Caki2 (cell line): ENCODE measurements at regions not wholly inside any gene's neighbourhood (a gene's known extent, or its start where the extent isn't known, plus 50 kb on each side); places are given as distances from the start of the nearest gene placed in this dataset.
A peak's percentile ranks its signal among the peaks of the same experiment; 100 is the strongest.

Experiments used
- DNase-seq: peaks from one replicate; pipeline ENCODE4 v3.0.0-alpha.2; 2015; ENCODE audit warnings: low read depth
- in situ Hi-C: cut with HindIII; loops from 2 replicates; pipeline ENCODE4 v1.10.0; 2016; ENCODE audit warnings: low sequenced_read_pairs, low pct_unique_long_range_greater_than_20kb, mixed read lengths

DNA sequence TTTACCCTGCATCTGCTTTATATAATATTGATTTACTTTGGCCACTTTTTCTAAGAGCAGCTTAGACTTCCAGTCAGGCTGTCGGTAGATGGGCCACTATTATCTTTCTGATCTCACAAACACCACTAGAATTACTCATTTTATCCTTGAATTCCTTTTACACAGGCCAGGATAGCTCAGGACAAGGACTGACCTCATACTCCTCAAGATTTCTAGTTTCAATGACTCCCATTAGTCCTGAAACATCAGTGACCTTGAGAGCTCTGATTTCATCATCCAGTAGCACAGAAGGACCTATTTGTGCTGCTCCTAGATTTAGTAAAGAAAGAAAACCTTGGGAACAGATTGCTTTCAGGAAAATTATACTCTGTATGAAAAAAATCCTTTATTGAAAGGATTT is 727.9 kb upstream of the PTPRD start:
- in situ Hi-C loops, result no loop called here
- DNase-seq, result no peak

DNA sequence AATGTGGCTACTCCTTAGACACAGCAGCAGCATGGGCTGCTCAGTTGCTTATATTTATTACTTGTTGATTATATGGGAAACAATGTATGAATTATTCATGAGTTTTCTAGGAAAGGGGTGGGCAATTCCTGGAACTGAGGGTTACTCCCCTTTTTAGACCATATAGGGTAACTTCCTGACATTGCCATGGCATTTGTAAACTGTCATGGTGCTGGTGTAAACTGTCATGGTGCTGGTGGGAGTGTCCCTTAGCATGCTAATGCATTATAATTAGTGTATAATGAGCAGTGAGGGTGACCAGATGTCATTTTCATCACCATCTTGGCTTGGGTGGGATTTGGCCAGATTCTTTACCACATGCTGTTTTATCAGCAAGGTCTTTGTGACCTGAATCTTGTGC is 734.6 kb upstream of the PTPRD start:
- in situ Hi-C loops, result no loop called here
- no peak for DNase-seq

DNA sequence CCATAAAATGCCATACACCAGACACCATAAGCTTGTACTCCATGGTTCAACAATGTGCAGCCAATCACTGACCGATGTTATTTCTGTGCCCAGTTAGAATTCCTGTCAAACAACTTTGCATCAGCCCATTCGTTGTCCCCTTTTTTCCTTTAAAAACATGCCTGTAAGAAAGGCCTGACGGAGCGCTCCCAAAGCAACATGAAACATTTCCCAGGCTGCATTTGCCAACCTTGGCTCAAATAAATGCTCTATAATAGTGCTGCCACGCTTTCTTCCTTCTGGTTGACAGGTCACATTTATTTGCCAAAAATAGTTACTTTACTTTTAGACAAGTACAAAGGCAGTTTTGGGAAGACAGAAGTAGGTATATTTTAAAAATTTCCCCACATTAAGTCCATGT is 735.6 kb upstream of the PTPRD start:
- DNase-seq, result no peak
- in situ Hi-C loops, result no loop called here

DNA sequence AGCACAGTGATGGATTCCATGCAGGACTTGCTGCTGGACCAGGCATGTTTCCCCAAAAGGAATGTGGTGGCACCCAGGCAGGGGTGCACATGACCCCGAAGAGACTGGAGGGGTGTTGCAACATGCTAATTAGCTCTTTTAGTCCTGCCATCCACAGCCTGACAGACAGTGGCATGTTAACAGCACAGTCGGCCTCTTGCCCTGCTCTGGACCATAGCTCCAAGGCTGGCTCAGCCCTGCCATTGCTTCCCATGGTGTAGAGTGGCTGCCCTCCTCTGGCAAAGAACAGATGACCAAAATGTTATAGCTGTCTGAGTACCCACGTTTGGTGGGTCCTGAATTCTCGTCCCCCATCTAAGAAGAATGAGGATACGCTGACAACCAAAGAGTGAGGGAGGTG is 736.4 kb upstream of the PTPRD start:
- no peak for DNase-seq
- in situ Hi-C loops, result no loop called here

DNA sequence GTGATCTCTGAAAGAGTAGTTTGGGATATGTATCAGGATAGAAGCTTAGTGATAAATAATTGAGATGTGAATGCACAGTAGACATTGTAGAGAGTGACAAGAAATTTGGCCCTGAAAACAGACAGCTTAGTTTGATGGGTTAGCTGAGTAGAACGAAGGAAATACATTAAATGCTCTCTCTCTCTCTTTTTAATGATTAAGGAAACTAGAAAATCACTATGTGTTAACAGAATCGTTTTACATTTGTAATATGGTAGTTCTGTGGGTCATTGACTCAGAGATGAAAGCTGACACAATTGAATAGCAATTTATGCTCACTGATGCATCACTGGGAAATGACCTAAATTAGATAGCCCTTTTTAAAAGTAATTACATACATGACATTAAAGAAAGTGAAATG is 739.8 kb upstream of the PTPRD start:
- DNase-seq, result no peak
- in situ Hi-C loops, result no loop called here

DNA sequence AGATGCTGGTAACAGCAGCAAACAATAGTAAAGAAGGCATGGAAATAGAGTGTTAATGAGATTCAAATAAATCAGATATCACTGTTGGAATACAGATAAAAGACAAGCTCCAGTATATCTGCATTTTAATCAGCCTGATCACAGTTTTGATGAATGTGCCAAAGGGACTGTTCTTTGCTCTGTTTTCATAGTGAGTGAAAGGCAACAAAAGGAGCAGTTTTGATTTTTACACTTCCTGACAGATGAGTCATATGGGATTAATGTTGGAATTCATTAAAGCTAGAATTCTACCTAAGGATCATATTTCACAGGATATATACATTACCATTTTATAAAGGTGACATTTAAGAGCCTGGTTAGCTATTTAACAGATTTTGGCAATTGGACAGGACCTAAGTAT is 743.3 kb upstream of the PTPRD start:
- in situ Hi-C loops, result no loop called here
- peak; percentile 0 for DNase-seq

DNA sequence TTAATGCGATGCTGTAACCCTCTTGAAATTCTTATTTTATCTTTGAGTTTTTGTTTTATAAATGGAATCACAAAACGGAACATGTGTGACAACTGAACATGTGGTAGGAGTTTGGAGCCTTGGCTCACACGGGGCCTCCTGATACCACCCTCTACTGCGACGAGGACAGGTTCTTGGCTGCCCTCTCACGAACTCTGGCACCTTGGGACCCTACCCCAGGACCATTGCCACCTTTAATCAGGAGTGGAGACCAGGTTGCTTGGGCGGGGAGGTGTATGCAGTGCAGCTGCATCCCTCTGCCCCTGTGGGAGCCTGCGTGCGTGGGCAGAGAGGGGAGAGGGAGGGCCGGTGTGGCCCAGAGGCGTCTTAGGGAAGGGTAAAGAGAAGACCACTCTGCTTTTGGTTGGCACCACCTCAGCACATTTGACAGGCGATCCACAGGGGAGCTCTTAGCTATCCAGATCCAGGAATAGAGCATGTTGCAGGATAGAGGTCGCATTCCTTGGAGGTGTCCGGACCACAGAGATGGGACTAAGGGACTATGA is 753.9 kb upstream of the PTPRD start:
- no peak for DNase-seq
- in situ Hi-C loops, result no loop called here

DNA sequence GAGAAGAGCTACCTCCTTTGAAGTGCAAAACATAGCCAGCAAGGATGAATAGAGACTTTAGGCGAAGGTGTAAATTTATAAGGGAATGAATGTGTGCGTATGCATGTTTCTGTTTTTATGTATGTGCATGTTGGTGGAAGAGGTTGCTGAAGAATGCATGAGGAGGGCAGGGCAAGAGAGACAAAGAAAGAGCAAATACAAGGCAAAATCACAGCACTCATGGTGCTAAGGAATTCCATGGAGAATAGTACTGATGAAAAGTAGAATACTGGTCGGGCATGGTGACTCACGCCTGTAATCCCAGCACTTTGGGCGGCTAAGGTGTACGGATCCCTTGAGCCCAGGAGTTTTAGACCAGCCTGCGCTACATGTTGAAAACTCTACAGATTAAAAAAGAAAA is 762.1 kb upstream of the PTPRD start:
- in situ Hi-C loops, result no loop called here
- DNase-seq, result no peak

DNA sequence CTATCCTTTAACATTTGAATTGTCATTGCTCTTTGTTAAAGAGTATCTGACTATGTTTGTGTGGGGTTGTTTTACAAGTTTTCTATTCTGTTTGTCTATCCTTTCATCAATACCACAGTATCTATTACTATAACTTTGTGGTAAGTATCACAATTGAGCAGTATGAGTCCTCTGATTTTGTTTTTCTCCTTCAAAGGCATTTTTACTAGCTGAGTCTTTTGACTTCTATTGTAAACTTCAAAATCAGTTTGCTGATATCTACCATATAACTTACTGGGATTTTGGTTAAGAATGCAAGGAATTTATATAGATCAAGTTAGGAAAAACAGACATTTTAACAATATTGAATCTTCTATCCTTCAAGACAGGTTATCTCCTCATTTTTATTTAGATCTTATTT is 789.8 kb upstream of the PTPRD start:
- in situ Hi-C loops, result no loop called here

DNA sequence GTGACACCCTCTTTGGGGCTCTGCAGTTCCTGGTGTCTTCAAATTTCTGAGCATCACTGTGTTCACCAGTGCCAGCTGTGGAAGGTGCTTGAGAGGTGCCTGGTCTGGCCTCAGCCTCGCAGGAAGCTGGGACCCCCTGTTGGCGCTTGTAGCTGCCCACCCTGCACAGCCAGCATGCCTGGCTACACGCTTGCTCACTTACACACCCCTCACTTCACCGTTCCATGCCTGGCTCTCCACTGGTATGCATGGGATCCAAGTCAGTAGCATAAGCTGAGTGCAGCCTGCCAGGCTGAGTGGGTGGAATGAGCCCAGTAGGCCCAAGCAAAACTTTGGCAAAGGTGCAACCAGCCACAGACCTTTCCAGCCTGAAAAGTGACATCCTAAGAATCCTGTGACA is 801.4 kb upstream of the PTPRD start:
- in situ Hi-C loops, result no loop called here

More for the DNA sequence above, 789.8 kb upstream of the PTPRD start:
- no peak for DNase-seq

DNA sequence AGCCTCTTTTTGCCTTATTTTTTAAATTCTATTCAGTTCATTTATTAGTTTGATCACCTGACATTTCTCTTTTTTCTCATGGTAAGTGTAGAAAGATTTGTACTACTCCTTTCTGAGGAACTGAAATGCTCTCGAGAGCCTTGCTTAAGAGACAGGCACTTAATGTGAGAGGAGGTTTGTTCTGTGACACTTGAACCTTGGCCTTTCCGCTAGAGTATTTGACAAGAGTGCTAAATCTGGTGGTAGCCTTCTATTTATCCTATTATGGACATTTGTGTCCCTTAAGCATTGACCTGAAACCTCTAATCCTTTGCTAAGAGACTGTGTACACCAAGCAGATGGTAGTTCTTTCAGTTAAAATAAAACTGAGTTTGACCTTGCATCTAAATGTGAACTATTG is 805.0 kb upstream of the PTPRD start:
- in situ Hi-C loops, result no loop called here
- no peak for DNase-seq

More for the DNA sequence above, 801.4 kb upstream of the PTPRD start:
- DNase-seq, result no peak

DNA sequence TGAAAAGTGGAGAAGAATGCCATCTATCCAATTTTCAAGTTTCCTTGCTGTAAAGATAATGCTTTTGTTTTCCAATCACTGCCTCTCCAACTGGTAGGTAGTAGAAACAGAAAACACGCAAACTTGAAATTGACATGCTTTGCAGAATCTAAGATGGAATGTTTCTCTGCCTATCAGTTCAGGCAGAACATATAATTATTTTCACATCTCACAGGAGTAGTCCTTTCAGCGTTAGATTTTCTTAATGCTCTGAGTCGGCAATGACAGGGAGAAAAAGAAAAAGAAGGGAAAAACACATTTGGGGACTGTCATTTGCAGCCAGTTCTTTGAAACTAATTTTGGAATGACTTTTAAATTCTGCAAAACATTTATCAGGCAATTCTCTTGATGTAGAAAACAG is 818.7 kb upstream of the PTPRD start:
- in situ Hi-C loops, result no loop called here
- no peak for DNase-seq

DNA sequence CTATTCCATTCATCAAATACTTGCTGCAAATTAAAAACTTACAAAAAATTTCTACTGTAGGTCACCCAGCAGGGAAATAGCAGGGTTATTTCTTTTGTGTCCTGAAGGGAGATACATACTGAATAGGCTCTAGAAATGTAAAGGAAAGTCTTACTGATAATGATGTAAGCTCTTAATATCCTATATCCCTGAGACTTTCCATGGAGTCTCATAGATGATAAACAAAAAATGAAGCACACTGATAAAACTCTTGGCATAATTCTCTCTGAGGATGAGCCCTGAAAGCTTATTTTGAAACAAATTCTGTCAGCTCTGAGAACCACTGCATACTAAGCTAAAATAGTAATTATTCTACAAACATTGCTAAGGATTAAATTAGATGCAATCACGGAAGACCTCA is 819.6 kb upstream of the PTPRD start:
- in situ Hi-C loops, result no loop called here
- DNase-seq, result no peak

DNA sequence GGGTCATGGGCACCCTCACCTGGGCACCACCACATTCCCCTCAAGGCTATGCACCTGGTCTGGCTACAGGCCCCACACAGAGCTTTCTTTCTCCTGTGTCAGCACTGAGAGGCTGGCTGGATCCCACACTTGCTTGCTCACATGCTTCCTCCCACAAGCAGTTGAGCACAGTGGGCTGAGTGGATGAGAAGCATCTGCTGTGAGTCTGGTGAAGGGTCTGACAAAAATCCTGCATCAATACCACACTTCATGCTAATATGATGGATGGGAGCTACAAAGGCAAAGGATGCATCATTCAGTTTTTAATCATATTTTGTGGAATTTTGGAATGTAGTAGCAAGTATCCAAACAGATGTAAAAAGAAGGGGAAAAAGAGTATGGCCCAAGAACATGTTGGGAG is 830.8 kb upstream of the PTPRD start:
- in situ Hi-C loops, result no loop called here
- DNase-seq, result no peak

DNA sequence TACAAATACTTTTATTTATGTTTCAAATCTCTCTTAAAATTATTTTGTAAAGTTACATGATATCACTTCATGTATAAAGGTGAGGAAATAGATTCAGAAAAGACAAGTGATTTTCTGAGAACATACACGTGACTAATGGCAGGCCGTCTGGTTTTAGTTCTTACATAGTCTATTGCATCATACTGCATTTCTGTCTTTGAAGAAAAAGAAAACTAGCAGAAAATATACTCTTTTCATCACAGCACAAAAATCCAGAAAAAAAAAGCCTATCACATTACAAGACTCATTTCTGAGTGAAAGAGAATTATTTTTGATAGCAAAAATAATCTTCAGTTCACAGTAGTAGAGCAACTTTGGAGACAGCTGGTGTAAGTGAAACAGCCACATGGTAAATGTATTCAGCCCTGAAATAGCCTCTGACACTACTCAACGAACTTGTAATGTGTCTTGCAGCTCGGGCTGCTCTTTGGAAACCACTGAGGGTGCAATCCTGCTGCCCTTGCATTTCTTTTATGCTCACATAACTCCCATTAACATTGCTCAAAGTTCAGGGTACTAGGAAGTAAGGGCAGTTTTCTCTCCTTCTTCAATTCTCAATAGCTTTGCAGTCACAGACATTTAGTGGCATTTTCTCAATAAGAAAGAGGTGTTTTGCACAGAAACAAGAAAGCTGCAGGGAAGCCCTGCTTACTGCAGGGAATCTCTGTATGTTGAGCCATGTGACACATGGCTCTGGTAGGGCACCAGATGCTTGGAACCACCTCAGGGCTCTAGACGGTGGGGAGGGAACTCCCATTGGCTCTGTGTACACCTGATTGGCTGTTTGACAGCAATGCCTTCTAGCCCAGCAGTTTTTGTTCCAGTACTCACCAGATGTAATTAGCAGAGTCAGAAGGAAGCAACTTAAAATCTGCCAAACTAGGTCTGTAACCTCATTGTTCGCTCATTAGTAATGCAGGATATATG is 845.3 kb upstream of the PTPRD start:
- DNase-seq, result no peak
- in situ Hi-C loops, result no loop called here

DNA sequence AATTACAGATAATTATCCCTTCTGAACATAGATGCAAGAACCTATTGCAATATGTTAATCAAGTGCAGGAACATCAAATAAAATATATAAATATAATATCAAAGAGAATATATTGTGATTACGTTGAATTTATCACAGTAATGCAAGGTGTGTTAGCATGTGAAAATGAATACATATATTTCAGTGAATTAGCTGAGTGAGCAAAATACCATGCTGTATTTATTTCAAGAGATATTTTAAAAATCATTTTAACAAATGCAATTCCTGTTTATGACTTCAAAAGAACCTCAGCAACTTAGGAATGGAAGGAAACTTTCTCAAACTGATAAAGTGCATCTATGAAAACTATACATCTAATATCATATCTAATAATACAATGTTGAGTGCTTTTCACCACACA is 856.9 kb upstream of the PTPRD start:
- in situ Hi-C loops, result no loop called here
- no peak for DNase-seq

DNA sequence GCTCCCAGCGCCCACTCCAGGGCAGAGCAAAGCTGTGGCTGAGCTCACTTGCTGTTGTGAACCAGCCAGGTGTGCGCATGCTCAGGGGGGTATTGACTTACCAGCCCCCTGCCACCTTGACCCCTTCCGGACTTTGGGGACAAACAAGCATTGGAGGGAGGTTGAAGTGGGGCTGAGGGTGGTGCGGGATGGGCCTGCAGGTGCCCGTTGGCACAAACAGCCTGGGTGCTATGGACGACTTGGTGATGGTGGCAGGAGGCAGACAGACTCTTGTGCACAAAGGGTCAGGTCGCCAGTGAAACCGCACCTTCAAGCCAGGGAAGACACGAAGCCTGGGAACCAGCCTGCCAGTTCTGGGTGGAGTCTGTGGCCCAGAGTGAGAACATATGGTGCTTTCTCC is 858.5 kb upstream of the PTPRD start:
- in situ Hi-C loops, result no loop called here

DNA sequence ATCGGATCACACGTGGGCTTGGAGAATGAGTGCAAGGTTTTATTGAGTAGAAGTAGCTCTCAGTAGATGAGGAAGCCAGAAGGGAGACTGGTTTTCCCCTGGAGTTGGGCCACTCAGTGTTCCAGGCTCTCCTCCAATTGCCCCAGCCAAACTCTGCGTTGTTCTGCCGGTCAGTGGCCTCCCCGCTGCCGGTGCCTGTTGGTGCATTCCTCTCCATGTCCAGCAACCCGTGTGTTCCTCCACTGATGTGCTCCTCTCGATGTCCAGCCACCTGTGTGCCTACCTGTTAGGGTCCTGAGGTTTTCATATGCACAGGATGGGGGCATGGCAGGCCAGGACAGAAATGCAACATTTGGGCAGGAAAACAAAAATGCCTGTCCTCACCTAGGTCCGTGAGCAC is 888.0 kb upstream of the PTPRD start:
- in situ Hi-C loops, result no loop called here
- DNase-seq, result no peak

More for the DNA sequence above, 858.5 kb upstream of the PTPRD start:
- DNase-seq, result no peak

DNA sequence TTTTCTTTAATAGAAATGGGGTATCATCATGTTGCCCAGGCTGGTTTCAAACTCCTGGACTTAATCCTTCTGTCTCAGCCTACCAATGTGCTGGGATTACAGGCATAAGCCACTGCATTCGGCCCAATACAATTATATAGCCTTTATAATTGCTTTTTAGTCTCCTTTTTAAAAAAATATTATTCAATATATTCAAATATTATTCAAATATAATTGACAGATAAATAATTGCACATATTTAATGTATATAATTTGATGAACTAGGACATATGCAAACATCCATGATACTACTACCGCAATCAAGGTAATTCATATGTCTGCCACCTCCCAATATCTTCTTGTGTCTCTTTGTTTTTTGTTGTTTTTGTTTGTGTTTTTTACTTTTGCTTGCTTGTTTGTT is 894.2 kb upstream of the PTPRD start:
- no peak for DNase-seq
- in situ Hi-C loops, result no loop called here

DNA sequence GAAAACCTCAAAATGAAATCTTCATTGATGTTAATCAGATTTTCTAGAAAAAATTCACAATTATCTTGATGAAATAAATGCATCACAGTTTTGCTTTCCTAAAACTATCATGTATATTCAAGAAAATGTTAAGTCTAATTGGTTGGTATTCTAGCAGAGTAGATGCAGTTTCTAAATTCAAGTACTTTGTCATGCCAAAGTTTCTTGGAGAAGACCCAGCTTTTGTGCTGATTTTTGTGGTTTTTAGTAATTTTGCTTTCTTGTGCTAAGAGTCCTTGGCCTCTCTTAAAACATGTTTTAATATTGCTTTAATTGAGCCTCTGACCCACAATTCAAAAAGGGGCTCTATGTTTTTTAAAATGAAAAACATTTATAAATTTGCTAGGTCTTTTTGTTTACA is 924.8 kb upstream of the PTPRD start:
- no peak for DNase-seq
- in situ Hi-C loops, result no loop called here
